ENCODE measurements at regions not wholly inside any gene's neighbourhood (a gene's known extent, or its start where the extent isn't known, plus 50 kb on each side); places are given as distances from the start of the nearest gene placed in this dataset.

DNA sequence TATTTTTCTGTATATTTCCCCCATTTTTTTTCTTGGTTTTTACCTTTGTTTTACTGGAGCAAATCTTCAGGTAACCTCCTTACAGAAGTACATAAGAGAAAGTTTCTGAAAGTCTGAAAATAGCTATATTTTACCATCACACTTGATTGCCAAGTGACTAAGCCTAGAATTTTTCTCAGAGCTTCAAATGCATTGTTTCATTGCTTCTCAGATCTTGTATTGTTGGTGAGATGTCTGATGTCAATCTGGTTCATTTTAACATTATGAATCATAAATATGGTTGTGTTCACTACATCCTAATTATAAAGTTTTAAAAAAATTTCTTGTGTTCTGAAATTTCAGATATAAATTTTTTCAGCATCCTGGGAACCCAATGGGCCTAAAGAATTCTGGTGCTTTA, 228.2 kb downstream of the AHR start:
- BruUV-seq (replicated peaks) = no TSS peak
- H3K9me3 ChIP-seq (ENCODE audit: insufficient read depth, low read depth) = peaks cover 10% of the 10 kb centered on the region; the same call in 1 of the 2 replicates
- H3K4me3 ChIP-seq = no peak overlapping the region
- peaks cover 4% of the 10 kb centered on the region for H3K4me1 ChIP-seq (replicated peaks; ENCODE audit: insufficient read depth)
- H4K20me1 ChIP-seq (ENCODE audit: insufficient read depth) = no peaks in the 10 kb centered on the region
- no peak overlapping the region for H2AFZ ChIP-seq
- no peaks in the 10 kb centered on the region for H3K27me3 ChIP-seq (ENCODE audit: insufficient read depth, low read depth)
- ChIA-PET CTCF (interaction anchor here (0.6 kb wide), 1 partner anchor 35 kb away, joined by 4 read pairs; no protein-coding TSS in a partner anchor), POLR2A (ENCODE audit: unreplicated experiment) (no interaction called here)
- TF ChIP-seq EZH2 (IDR thresholded peaks at IDR 0.05; ENCODE audit: low read depth) = no peak
- TF ChIP-seq, protein P1, sequence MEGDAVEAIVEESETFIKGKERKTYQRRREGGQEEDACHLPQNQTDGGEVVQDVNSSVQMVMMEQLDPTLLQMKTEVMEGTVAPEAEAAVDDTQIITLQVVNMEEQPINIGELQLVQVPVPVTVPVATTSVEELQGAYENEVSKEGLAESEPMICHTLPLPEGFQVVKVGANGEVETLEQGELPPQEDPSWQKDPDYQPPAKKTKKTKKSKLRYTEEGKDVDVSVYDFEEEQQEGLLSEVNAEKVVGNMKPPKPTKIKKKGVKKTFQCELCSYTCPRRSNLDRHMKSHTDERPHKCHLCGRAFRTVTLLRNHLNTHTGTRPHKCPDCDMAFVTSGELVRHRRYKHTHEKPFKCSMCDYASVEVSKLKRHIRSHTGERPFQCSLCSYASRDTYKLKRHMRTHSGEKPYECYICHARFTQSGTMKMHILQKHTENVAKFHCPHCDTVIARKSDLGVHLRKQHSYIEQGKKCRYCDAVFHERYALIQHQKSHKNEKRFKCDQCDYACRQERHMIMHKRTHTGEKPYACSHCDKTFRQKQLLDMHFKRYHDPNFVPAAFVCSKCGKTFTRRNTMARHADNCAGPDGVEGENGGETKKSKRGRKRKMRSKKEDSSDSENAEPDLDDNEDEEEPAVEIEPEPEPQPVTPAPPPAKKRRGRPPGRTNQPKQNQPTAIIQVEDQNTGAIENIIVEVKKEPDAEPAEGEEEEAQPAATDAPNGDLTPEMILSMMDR (conservative IDR thresholded peaks at IDR 0.05) = no peak
- no peaks in the 10 kb centered on the region for H3K9me2 ChIP-seq (ENCODE audit: insufficient read depth)
- intact Hi-C loops (cut with micrococcal nuclease; ENCODE audit: unreplicated experiment) = loop anchor here (10.0 kb wide), 2 partner anchors 292 to 492 kb away; no protein-coding TSS in a partner anchor
- DNase-seq = no peak
- H3K79me2 ChIP-seq (ENCODE audit: low read depth) = no peaks in the 10 kb centered on the region
- H3K4me2 ChIP-seq = no peak overlapping the region
- no peaks in the 10 kb centered on the region for H3K36me3 ChIP-seq (ENCODE audit: low read depth)
- no peak overlapping the region for H3K27ac ChIP-seq
- H3F3A ChIP-seq (ENCODE audit: insufficient read depth, low read depth) = peaks cover 12% of the 10 kb centered on the region; the same call in 1 of the 2 replicates

DNA sequence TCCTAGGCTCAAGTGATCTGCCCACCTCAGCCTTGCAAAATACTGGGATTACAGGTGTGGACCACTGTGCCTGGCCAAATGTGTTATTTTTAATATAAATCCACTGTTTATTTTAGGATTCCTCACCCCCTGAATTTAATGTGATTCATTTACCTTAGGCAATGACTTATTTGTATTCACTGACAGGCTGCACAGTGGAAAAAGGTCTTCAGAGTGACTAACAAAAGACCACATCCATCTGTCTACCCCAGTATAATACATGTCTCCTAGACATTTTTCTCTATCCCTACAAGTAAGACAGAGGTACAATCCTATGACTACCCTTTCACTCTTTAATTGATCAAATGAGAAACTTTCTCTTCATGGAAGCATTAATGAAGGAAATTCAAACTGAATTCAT, 230.2 kb downstream of the AHR start:
- peaks cover 12% of the 10 kb centered on the region; the same call in 1 of the 2 replicates for H3K9me3 ChIP-seq (ENCODE audit: insufficient read depth, low read depth)
- BruUV-seq (replicated peaks) = no TSS peak
- H3K36me3 ChIP-seq (ENCODE audit: low read depth) = no peaks in the 10 kb centered on the region
- DNase-seq = no peak
- no peak overlapping the region for H3K4me2 ChIP-seq
- H4K20me1 ChIP-seq (ENCODE audit: insufficient read depth) = no peaks in the 10 kb centered on the region
- no peak overlapping the region for H2AFZ ChIP-seq
- intact Hi-C loops (cut with micrococcal nuclease; ENCODE audit: unreplicated experiment) = loop anchor here (10.0 kb wide), 2 partner anchors 294 to 494 kb away; no protein-coding TSS in a partner anchor
- H3K79me2 ChIP-seq (ENCODE audit: low read depth) = no peaks in the 10 kb centered on the region
- peaks cover 27% of the 10 kb centered on the region for H3F3A ChIP-seq (ENCODE audit: insufficient read depth, low read depth)
- no peaks in the 10 kb centered on the region for H3K27me3 ChIP-seq (ENCODE audit: insufficient read depth, low read depth)
- POLR2A ChIA-PET (ENCODE audit: unreplicated experiment) = no interaction called here
- H3K4me1 ChIP-seq (replicated peaks; ENCODE audit: insufficient read depth) = peaks cover 19% of the 10 kb centered on the region
- H3K9me2 ChIP-seq (ENCODE audit: insufficient read depth) = no peaks in the 10 kb centered on the region
- H3K27ac ChIP-seq = no peak overlapping the region
- no peak overlapping the region for H3K4me3 ChIP-seq
- CTCF ChIA-PET = no interaction called here
- TF ChIP-seq EZH2 (IDR thresholded peaks at IDR 0.05; ENCODE audit: low read depth) = no peak
- TF ChIP-seq, protein P1 (conservative IDR thresholded peaks at IDR 0.05) = no peak

DNA sequence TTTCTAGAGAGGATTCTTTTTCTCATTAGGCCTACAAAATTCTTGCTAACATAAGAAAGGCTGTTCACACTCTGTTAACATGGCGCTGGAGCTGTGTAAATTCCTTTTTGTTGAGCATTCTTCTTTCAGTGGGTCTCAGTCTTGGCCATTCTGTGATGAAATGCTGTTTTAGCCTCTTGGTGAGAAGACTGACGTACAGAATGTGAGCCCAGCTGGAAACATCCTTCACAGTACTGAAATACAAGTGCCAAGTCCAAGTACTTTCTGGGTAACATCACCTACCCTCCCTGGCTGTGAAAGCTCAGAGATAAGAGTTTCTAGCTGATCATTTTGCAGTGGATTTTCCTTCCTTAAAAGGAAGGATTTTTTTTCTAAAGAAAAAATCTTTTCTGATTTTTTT, 231.8 kb downstream of the AHR start:
- no peak overlapping the region for H3K27ac ChIP-seq
- ChIA-PET CTCF (interaction anchor here (0.7 kb wide), 1 partner anchor 544 kb away, joined by 3 read pairs; no protein-coding TSS in a partner anchor), POLR2A (ENCODE audit: unreplicated experiment) (no interaction called here)
- no peaks in the 10 kb centered on the region for H3K36me3 ChIP-seq (ENCODE audit: low read depth)
- no peaks in the 10 kb centered on the region for H4K20me1 ChIP-seq (ENCODE audit: insufficient read depth)
- no peak for DNase-seq
- TF ChIP-seq EZH2 (IDR thresholded peaks at IDR 0.05; ENCODE audit: low read depth) = no peak
- TF ChIP-seq, protein P1 (conservative IDR thresholded peaks at IDR 0.05) = no peak
- peaks cover 14% of the 10 kb centered on the region for H3F3A ChIP-seq (ENCODE audit: insufficient read depth, low read depth)
- H3K4me2 ChIP-seq = no peak overlapping the region
- H3K79me2 ChIP-seq (ENCODE audit: low read depth) = no peaks in the 10 kb centered on the region
- H3K9me2 ChIP-seq (ENCODE audit: insufficient read depth) = no peaks in the 10 kb centered on the region
- H3K4me3 ChIP-seq = no peak overlapping the region
- no peaks in the 10 kb centered on the region for H3K27me3 ChIP-seq (ENCODE audit: insufficient read depth, low read depth)
- BruUV-seq (replicated peaks) = no TSS peak
- intact Hi-C loops (cut with micrococcal nuclease; ENCODE audit: unreplicated experiment) = loop anchor here (5.0 to 10.0 kb wide), 3 partner anchors 233 to 635 kb away; partner anchors contain the start of gene AHR
- H3K9me3 ChIP-seq (ENCODE audit: insufficient read depth, low read depth) = peaks cover 12% of the 10 kb centered on the region; the same call in 1 of the 2 replicates
- H3K4me1 ChIP-seq (replicated peaks; ENCODE audit: insufficient read depth) = peaks cover 20% of the 10 kb centered on the region
- H2AFZ ChIP-seq = no peak overlapping the region

Measured in PC-9 (cell line).